ENCODE measurements at regions not wholly inside any gene's neighbourhood (a gene's known extent, or its start where the extent isn't known, plus 50 kb on each side); places are given as distances from the start of the nearest gene placed in this dataset.

DNA sequence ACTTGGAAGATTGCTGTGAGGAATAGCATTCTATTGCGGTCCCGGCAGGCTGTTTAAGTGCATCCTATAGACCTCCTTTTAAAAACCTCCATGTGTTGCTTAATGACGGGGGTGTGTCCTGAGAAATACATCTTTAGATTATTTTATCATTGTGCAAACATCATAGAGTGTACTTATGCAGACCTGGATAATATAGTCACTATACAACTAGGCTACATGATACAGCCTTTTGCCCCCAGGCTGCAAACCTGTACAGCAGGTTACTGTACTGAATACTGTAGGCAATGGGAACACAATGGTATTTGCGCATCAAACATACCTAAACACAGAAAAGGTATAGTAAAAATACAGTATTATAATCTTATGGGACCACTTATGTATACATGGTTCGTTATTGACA lies 175.6 kb downstream of the RNF144B start:
- no peak for TF ChIP-seq CTCF (IDR thresholded peaks at IDR 0.05; ENCODE audit: control extremely low read depth, extremely low read depth, low read depth, missing control alignments)
- DNase-seq (ENCODE audit: extremely low spot score): no peak
- CTCF ChIA-PET: interaction anchor here (1.3 kb wide), 1 partner anchor 30 kb away, joined by 3 read pairs; no protein-coding TSS in a partner anchor
- POLR2A ChIA-PET: no interaction called here

GRCh38 chr6:18564775-18565174 lies 177.6 kb downstream of the RNF144B start:
- no peak for TF ChIP-seq CTCF (IDR thresholded peaks at IDR 0.05; ENCODE audit: control extremely low read depth, extremely low read depth, low read depth, missing control alignments)
- POLR2A ChIA-PET: no interaction called here
- DNase-seq (ENCODE audit: extremely low spot score): no peak
- CTCF ChIA-PET: no interaction called here

GRCh38 chr6:18565231-18565630 lies 178.1 kb downstream of the RNF144B start:
- DNase-seq (ENCODE audit: extremely low spot score): no peak
- TF ChIP-seq CTCF (IDR thresholded peaks at IDR 0.05; ENCODE audit: control extremely low read depth, extremely low read depth, low read depth, missing control alignments): no peak
- POLR2A ChIA-PET: no interaction called here
- CTCF ChIA-PET: no interaction called here

DNA sequence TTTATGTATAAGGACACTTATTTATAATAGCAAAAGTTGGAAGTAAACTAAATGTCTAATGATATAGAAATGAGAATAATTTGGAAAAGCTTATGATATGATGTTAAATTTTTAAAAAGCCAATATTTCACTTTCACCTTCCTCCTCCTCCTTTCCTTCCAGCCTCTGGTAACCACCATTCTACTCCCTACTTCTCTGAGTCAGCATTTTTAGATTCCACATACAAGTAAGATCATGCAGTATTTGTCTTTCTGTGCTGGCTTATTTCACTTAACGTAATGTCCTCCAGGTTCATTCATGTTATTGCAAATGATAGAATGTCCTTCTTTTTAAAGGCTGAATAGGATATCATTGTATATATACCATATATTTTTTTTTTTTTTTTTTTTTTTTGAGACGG lies 180.2 kb downstream of the RNF144B start:
- TF ChIP-seq CTCF (IDR thresholded peaks at IDR 0.05; ENCODE audit: control extremely low read depth, extremely low read depth, low read depth, missing control alignments): no peak
- no peak for DNase-seq (ENCODE audit: extremely low spot score)
- POLR2A ChIA-PET: no interaction called here
- CTCF ChIA-PET: interaction anchor here (1.6 kb wide), 1 partner anchor 28 kb away, joined by 4 read pairs; no protein-coding TSS in a partner anchor

GRCh38 chr6:18577491-18577890 lies 190.3 kb downstream of the RNF144B start:
- ChIA-PET POLR2A (no interaction called here), CTCF (no interaction called here)
- DNase-seq (ENCODE audit: extremely low spot score): no peak
- TF ChIP-seq CTCF (IDR thresholded peaks at IDR 0.05; ENCODE audit: control extremely low read depth, extremely low read depth, low read depth, missing control alignments): no peak

DNA sequence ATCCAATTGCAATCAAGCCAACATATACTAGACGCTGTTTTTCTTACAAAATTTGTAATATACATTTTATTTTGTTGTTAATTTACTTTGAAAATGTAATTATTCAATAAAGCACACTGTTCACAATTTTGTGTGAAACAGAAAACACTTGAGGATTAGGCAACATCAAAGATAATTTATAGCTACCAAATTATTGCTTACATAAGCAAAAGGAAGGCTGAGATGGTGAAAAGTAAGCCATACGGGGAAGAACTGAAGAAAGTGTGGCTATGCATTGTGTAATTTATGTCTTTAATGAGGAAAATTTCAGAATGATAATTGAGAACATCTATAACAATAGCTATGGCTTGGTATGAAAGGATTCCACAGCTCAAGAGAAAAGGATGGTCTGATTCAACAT lies 192.0 kb downstream of the RNF144B start:
- POLR2A ChIA-PET: no interaction called here
- no peak for DNase-seq (ENCODE audit: extremely low spot score)
- CTCF ChIA-PET: interaction anchor here (1.2 to 1.7 kb wide), 2 partner anchors 17 to 20 kb away, joined by 3 to 6 read pairs; no protein-coding TSS in a partner anchor
- no peak for TF ChIP-seq CTCF (IDR thresholded peaks at IDR 0.05; ENCODE audit: control extremely low read depth, extremely low read depth, low read depth, missing control alignments)

GRCh38 chr6:18579869-18580268 lies 192.7 kb downstream of the RNF144B start:
- no peak for DNase-seq (ENCODE audit: extremely low spot score)
- no peak for TF ChIP-seq CTCF (IDR thresholded peaks at IDR 0.05; ENCODE audit: control extremely low read depth, extremely low read depth, low read depth, missing control alignments)
- ChIA-PET CTCF (interaction anchor here (1.7 kb wide), 1 partner anchor 16 kb away, joined by 6 read pairs; no protein-coding TSS in a partner anchor), POLR2A (no interaction called here)
